Suppressor macrophage treated with lipopolysaccharide for 1 hour (primary cell): ENCODE measurements at regions not wholly inside any gene's neighbourhood (a gene's known extent, or its start where the extent isn't known, plus 50 kb on each side); places are given as distances from the start of the nearest gene placed in this dataset.

Experiments used
- DNase-seq, 3 donors: peaks; one replicate each; pipeline ENCODE4 v3.0.0-alpha.2; 2020 to 2022

DNA sequence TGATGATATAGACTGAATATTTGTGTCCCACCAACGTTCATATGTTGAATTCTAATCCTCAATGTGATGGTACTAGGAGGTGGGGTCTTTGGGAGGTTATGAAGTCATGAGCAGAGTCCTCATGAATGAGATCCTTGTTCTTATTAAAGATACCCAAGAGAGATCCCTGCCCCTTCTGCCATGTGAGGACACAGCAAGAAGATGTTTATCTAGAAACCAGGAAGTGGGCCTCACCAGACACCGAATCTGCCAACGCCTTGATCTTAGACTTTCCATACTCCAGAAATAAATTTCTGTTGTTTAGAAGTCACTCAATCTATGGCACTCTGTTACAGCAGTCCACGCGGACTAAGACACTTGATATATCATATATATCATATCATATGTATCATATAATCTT lies 67.7 kb upstream of the GCM1 start:
- no peak for DNase-seq

DNA sequence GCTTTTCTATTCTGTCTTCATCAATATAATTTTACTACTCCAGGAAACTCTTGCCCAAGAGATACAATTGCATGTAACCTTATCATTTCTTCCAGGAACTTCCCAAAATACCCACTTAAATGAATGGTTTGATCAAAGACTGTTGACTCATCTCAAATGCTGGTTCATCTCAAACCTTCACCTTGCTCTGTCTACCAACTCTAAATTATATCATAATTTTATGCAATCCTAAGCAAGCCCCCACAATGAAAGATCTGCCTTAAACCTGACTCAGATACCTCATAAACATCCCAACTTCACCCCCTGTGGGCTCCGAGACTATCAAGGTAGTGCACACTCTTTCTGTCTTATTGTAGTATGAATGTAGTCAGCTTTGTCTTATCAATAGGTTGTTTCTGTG lies 65.5 kb upstream of the GCM1 start:
- no peak for DNase-seq

DNA sequence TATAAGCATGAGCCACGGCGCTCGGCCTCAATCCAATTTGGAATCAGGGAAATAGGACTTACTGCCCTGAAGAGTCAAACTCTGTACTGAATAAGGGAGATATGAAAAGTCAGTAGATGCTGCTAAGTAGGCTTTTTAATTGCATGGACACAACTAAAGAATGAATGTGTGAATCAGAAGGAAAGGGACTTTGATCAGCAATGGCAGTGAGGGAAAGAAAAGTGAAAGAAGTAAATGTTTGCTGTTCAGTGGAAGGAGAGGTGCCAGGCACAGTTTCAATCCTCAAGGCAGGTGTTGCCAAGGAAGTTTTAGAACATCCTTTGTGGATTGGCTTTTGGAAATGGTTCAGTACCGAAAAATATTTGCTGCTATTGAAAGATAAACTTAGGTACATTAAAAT lies 62.2 kb upstream of the GCM1 start:
- no peak for DNase-seq

DNA sequence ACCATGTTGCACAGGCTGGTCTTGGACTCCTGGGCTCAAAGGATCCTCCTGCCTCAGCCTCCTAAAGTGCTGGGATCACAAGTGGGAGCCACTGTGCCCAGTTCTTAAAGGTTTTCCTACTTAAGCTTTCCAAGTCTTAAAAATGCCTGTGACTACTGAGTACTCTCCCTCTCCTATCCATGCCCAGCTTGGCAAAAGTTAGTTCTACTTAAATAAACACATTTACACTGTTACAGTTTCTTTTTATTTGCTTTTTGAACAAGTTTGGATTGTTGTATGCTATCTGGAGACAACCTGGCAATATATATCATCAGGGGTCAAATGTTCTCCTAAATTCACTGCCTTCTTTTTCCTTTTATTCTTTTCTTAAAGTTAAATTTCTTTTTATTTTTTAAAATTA lies 61.0 kb upstream of the GCM1 start:
- DNase-seq: no peak

DNA sequence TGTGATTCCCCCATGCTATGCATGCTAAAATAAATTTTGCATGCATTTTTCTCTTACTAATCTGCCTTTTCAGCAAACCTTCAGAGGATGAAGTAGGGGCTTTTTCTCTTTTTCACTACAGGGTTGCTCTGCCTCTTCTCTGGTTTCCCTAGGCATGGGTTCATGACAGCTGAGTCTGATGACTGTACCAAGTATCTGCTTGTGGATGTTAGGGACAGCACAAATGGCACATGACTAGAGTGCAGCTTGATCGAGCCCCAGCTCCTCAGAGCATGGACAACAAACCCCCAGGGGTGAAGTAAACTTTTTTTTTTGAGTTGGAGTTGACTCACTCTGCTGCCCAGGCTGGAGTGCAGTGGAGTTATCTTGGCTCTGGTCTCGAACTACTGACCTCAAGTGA lies 57.1 kb upstream of the GCM1 start:
- no peak for DNase-seq

DNA sequence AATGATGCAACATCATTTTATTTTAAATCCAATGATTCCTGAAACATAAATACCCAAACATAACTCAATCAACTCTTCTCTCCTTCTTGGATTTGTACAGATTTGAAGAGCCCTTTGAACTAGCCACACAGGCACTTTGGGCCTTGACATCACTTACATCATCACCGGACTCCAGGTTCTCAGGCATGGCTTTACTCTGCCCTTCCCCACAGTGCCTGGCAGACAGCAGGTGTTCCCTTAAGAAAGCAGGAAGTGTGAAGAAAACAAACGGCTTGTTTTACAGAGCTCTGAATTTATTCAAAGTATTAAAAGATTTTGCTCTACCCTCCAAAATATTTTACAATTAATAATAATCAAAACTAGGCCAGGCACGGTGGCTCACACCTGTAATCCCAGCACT lies 54.8 kb upstream of the GCM1 start:
- no peak for DNase-seq

DNA sequence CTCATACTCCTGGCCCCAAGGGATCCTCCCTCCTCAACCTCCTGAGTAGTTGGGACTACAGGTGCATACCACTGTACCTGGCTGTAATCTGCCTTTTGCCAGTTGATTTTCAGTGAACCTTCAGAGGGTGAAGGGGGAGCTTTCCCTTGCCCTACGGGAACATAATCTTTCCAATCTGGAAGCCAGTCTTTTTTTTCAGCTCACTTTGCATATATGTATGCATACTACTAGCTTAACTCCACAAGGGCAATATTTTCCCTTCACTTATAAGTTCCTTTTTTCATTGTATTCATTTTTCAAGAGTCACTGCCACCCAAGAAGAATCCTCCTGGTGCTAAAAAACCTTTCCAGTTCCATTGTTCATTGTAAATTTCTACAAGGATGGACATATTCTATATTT lies 53.4 kb upstream of the GCM1 start:
- no peak for DNase-seq

DNA sequence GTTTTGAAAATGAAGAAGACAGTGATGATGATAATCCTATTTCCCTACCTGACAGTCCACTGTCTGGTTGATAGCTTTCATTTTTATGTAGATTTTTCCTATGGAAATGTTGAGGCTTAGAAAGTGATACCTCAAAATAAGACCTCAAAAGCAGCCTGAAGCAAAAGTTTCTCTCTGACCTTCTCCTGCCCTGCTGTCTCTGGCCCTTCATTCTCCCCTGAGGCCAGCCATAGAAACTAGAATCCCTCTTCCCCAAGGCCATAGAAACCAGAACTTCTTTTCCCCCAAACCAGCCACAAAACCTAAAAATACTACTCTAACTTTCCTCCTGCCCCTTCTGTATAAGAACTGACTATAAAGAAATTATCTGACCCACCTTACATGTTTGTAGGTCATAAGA lies 52.6 kb upstream of the GCM1 start:
- DNase-seq: no peak

DNA sequence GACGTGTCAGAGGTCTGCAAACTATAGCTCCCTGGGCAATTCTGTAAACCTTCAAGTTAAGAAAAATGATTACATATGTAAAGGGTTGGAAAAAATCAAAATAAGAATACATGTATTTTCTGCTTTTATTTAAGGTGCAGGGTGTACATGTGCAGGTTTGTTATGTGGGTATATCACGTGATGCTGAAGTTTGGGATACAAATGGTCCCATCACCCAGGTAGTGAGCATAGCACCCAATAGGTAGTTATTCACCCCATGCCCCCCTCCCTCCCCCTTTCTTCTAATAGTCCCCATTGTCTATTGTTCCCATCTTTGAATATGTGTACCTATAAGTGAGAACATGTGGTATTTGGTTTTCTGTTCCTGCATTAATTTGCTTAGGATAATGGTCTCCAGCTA lies 51.1 kb upstream of the GCM1 start:
- DNase-seq: no peak

DNA sequence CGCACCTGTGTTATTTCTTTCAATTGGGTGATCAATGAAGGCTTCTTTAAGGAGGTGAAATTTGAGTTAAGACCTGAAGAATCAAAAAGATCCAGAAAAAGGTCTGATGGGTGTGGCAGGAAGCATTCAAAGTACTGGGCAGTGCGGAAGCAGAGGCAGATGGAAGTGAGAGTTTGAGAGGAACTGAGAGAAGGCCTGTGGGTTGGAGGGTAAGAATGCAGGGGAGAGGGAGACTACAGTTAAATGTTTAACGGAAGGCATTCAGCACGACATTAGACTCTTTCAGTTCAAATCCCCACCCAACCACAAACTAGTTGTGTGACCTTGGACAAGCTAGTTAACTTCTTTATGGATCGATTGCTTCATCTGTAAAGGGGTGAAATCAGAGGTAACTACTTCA lies 50.5 kb upstream of the GCM1 start:
- peak; percentile 24 to 34 (median 29) for DNase-seq
